GM19463 (cell line): ENCODE measurements at regions not wholly inside any gene's neighbourhood (a gene's known extent, or its start where the extent isn't known, plus 50 kb on each side); places are given as distances from the start of the nearest gene placed in this dataset.
"Not testable (repeated sequence)": the region's sequence is repeated elsewhere in the genome, so short reads cannot be mapped to it uniquely, and the experiment has no call there.

Source experiments
- ATAC-seq: cut with Tn5 transposase; IDR thresholded peaks from one replicate; pipeline ENCODE4 v1.9.1; 2021; ENCODE audit warnings: mild to moderate bottlenecking, moderate library complexity; ENCODE audit not compliant: unreplicated experiment

DNA sequence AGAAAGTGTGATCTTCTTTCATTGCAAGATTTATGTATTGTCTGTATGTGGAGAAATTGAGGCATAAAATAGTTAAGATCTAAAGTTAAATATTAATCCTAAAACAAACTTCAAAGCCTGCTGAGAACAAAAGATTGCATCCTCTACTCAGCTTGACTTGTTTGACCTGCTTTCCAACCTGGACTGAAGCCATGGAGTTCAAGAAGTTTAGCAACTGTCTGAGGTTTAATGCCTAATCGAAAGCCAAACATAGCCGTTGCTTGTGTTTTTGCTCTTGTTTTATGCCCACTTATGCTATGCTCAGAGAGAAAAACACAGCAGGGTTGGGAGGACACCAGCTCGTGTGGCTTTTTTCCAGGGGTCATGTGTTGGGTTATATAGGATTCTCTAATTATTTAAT is 135.6 kb downstream of the NUFIP1 start:
- ATAC-seq: no peak

DNA sequence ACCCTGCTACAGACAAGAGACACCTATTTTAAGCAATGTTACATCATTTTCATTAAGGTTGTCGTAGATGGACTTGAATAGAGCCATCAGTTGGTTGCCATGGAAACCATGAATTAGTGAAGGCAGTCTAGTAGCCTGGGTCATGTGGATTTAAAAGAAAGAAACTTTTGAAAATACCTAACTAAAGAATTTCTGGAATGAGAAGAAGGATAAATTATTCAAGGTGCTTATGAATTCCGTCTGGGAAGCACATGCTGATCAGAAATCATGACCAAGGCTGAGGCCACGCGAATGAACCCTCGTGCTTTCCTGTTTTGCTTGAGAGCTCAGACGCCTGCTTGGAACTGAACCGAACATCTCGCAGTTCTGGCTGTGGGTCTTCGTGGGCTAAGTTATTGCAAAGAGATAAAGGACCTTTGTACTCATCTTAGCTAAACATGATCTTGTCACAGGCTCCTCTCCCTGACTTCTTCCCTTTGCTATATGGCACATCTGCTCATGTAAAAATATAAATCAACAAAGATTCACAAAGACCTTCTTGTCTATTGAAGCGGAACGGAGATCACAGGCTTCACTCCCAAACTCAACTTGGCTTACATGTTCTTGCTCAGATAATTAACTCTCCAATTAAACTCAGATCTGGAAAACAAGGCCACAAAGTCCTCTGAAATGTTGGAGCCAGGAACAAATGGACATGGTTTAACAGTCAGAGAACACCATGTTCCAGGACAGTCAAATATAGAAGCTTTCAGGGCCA is 140.2 kb downstream of the NUFIP1 start:
- ATAC-seq: no peak

DNA sequence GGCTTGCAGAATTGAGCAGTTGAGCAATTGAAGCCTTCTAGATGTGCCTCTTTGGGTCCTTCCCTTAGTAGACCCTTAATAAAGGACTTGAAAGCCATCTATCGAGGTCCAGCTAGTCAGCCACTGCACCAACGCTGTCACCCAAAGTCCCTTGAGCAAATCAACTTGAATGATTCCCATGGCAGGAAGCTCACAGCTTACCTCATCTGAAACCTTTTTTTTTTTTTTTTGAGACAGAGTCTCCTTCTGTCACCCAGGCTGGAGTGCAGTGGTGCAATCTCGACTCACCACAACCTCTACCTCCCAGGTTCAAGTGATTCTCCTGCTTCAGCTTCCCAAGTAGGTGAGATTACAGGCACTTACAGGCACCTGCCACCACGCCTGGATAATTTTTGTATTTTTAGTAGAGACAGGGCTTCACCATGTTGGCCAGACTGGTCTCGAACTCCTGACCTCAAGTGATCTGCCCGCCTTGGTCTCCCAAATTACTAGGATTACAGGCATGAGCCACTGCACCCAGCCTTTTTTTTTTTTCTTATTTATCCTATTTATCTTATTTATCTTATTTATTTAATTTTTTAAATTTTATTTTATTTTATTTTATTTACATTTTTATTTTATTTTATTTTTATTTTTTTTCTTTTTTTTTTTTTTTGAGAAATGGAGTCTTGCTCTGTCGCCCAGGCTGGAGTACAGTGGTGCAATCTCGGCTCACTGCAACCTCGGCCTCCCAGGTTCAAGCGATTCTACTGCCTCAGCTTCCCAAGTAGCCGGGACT is 143.8 kb downstream of the NUFIP1 start:
- ATAC-seq: not testable (repeated sequence)

DNA sequence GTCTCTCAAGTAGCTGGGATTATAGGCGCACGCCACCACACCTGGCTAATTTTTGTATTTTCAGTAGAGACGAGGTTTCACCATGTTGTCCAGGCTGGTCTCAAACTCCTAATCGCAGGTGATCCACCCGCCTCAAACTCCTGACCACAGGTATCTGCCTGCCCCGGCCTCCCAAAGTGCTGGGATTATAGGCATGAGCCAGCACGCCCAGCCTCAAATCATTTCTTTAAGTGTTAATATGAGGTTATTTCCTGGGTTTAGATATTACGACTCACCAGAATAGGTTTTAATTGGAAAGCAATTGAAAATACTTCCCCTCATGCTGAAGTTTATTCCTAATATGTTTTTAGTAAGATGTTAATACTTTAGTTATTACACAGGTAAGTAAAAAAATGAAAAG is 144.5 kb downstream of the NUFIP1 start:
- ATAC-seq: no peak

DNA sequence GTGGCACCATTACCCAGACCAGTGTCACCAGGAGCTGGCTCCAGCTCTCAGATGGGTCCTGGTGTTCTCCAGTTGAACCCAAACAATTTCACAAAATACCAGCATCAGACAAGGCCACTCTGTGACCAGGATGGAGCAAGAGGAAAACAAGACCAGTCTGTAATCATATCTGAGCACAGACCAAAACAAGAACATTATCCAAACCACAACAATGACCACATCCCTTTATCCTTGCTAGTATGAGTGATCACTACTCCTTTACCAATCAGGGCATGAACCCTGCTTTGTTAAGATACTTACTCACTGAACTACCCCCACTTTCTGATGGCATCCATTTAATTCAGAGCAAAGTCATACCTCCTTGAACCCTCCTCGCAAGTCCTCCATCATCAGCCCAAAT is 145.9 kb downstream of the NUFIP1 start:
- ATAC-seq: no peak

DNA sequence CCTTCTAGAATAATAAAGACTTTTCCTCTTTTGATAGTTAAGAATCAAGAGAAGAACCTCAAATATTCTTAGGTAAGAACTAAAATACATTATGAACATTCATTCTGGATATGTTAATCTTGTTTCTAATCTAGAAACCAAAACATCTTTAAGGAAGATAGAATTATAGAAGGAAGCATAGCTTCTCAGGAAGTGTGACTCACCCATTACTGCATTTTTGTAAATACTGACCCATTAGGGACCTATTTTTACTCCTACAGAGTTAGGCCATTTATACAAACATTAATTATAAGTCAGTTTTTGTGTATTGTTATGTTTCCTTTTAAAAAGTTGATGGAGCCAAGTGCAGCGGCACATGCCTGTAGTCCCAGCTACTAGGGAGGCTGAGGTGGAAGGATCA is 147.1 kb downstream of the NUFIP1 start:
- ATAC-seq: no peak

DNA sequence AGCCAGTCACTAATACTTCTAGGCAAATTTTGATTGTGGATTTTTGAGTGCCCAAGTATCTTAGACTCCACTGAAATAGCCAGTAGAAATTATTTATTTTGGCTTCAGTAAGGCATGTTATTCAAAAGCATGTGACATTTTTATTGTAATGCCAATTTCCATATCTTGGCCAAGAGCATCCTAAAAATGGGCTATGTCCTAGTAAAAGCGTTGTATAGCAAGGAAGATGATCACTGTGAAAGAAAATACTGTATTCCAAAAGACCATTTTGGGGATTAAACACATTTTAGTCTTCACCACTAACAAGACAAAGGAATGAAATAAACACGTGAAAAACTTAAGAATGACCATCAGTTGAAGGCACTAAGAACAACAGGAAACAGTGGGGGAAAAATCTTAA is 149.1 kb downstream of the NUFIP1 start:
- no peak for ATAC-seq

DNA sequence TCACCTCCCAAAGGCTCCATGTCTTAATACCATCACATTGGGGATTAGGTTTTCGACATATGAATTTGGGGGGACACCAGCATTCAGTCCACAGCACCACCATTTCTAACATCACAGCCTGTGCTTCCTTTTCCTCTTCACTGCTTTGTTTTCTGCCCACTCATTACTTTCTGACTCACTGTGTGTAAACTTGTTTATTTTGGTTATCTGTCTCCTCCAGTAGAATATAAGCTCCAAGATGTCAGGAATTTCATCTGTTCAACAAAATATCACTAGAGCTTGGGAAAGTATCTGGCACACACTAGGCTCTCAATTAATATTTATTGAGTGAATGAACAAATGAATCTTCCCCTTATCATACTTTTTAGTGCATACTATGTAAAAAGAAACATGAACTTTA is 152.0 kb downstream of the NUFIP1 start:
- ATAC-seq: no peak

DNA sequence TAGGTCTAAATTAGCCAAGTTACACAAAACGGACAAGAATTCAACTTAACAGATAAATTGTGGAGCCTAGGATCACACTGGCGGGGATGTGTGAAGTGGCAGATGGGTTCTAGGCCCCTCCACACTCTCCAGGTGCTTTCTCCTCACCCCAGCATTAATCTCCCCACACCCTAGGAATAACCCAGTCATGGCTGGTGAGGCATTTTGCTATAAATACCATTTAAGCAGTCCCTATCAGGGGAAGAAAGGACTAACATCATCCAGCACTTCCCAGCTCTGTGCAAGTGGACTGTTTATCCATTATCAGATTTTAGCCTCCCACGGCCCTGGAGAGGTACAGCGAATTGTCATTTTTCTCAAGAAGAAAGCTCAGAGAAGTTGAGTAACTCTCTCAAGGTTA is 154.9 kb downstream of the NUFIP1 start:
- ATAC-seq: no peak

DNA sequence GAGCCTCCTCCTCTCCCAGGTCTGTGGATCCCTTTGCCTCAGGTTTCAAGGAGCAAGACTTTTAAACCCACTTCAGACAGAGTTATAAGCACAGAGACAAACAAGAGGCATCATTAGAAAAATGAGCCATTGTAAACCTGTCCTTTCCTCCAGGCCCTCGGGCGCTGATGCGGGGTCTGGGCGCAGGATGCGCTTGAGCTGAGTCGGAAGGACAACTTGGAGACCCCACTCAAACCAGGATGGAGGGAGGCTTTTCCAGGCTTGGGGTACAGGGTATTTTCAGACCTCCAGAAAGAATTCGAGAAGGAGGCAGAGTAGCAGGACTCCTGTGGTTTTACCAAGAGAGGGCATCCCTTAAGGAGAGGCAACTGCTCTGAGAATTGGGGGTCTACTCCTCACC is 155.6 kb downstream of the NUFIP1 start:
- no peak for ATAC-seq

DNA sequence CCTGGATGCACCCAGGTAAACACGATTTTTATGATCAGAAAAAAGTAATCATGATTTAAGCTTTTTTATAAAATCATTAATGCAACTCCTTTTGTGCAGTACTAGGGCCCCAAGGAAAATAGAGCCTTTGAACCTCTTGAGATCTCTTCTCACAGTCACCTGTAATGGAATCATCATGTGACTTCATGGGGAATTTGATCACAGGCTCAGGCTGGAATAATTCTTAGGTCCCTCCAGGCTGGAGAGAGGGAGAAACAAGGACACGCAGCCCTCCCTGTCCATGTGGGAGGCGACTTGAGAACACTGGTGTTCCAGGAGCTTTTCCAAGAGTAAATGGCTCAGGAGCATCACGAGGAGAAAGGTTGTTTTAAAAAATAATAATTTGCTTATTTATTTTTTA is 156.1 kb downstream of the NUFIP1 start:
- no peak for ATAC-seq

DNA sequence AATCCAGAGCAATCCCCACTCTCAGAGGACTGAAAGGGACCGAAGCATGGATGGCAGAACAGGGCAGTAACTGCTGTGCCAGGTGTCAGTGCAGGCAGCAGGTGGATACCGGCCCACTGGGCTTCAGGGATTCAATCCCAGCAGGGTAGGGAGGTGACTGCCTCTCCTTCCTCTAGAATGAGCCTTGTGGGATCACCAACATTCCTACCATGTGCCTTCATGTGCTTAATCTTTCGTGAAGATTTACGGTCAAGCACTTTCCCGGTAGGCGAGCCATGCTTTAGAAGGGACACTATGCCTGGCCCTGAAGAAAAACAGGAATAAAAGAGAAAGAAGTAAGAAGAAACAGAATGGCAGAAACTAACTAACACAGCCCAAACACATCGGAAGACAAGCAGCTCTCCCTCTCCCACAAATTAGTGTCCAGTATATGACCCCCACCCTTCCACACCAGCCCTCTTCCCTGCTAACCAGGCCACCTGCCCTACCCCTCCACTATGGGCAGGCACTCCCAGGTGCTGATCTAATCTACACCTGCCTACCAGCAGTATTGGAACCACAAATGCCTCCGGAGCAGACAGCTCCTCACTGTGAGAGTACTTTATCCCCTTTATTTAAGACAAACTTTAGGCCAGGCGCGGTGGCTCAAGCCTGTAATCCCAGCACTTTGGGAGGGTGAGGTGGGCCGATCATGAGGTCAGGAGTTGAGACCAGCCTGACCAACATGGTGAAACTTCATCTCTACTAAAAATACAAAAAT is 162.5 kb downstream of the NUFIP1 start:
- no peak for ATAC-seq

DNA sequence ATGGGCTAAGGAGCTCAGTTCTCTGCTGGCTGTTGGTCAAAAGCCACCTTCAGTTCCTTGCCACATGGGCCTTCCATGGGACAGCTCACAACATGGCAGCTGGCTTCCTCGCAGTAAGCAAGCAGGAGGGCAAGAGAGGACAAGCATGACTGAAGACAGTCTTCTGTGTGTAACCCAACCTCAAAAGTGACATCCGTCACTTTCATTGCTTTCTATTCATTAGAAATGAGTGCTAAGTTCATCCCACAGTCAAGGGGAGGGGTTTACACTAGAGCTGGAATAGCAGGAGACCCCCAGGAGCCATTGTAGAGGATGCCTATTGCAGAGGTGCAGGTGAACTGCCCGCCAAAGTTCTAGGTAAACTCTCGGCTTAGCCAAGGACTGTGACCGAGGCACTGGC is 163.3 kb downstream of the NUFIP1 start:
- ATAC-seq: no peak

DNA sequence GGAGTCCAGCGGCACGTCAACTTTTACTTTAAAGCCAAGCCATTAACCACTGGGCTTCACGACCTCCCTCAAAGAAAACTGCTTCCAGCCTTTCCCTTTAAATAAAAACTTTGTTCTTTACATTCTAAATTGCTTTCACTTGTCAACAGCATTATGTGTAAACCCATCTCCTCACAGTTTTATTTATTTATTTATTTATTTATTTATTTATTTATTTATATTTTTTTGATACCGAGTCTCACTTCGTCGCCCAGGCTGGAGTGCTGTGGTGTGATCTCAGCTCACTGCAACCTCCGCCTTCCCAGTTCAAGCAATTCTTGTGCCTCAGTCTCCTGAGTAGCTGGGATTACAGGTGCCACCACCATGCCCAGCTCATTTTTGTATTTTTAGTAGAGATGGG is 165.7 kb downstream of the NUFIP1 start:
- not testable (repeated sequence) for ATAC-seq

DNA sequence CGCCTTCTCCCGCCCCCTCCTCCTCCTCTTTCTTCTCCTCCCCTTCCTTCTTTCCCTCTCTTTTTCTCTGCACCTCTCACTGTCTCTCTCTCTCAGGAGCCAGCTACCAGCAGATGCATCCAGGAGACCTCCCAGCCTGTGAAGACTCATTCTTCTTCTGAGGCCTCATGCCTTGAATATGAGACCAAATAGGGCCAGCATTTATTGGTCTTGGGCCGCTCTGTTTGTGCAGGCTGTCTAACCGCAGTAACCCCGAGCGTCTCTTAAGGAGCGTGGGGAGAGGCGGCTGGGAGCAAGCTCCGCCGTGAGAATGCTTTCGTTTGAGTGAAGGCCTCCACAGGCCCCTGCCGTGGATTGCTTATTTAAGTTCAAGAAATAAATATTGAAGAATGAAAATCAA is 167.0 kb downstream of the NUFIP1 start:
- no peak for ATAC-seq

DNA sequence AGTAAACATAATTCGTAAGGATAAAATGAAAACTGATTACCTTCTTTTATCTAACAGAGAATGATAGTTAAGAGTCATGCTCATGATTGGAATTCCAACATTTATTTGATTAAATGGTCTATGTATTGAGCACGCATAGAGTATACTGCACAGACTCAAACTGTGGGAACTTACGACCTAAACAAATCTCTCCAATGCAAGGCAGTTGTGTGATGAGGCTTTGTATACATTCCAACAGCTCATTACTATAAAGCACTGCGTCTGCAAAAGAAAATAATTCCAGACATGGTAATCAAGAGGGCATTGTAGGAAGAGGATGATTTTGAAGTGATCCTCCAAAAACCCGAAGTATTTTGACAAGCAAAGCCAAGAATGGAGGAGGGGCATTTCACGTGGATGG is 169.5 kb downstream of the NUFIP1 start:
- no peak for ATAC-seq

DNA sequence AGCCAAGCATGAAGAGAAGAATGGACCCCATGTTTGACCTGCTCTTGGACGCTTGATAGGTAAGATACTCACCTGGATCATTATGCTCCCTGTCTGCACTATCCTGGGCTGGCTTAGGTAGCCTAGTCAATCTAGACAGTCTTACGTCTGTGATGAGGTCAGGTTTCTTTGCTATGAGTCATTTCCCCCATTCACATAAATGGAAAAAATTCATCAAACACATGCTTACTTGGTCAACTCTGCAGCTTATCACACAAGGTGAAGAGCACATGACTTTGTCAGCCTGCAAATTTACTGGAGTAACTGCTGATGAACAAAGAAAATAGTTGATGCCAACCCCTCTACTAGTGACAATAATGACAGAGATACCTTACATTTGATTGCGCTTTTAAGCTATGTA is 170.0 kb downstream of the NUFIP1 start:
- ATAC-seq: no peak

DNA sequence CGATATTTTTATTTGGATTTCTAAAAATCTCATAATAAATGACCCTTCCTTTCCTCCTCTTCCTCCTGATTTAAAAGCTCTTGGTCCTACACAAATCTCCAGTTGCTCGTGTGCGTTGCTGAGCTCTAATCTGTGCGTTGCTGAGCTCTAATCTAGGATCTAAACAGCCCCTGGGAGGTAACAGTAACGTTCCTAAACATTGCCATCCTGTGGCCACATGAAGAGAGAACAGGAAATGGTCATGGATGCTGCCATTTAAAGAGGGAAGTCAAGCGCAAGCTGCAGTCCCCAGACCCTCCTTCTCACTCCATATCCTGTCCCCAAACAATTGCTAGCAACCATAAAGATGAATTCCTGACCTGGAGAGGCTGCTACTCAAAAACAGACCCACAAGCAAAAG is 170.8 kb downstream of the NUFIP1 start:
- ATAC-seq: no peak

DNA sequence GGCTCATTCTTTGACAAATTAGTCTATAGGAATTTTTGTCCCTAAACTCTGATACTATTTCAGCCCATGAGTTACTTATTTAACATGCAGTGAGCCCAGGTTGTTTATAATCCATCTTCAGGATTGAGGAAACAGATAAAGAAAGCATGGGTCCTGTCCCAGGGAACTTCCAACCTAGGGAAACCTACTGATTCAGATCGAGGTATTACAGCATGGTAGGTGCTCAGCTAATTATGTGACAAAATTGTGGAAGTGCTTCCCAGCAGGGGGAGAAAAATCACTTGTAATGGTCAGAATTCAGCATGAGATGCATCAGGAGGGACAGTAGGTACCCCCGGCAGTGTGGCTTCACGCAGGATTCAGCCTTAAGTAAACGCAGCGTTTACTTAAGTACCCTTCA is 171.3 kb downstream of the NUFIP1 start:
- ATAC-seq: no peak

DNA sequence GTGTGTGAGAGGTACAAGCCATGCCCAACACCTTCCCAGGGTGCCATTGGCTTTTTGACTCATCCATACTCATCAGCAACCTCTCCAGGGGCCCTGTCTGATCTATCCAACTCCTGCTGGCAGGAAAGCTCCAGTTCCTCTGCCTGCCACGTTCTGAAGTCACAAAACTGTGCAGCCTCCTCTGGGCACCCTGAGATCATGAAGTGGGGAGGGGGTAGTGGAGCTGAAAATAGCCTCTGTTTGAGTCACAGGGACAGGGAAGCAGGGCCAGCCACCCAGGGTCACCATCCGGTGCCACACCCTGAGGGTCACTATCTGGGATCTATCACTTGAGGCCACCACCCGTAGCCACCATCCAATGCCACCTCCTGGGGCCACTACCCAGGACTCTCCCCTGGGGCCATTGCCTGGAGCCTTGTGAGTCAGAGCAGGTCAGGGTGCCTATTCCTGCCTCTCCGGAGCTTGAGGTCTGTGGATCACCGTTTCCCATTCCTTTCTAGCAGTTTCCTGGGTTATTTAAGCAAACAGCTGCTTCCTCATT is 172.1 kb downstream of the NUFIP1 start:
- no peak for ATAC-seq

DNA sequence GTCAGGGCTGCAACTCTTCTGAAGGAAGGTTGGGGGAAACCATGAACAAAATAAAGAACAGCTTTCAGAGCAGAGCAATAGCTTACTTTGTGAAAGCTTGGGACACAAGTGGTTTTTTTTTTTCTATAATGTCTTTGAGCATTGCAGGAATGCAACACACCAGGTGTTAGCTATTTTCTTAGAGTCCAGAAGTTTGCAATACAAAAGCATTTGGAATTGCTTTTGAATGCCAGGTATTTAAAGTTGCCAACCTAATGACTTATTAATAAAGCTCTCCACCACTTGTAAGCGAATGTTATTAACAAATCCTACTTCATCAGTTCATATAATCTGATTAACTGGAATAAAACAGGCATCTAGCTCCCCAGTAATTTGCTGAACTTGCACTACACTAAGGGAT is 172.6 kb downstream of the NUFIP1 start:
- no peak for ATAC-seq

DNA sequence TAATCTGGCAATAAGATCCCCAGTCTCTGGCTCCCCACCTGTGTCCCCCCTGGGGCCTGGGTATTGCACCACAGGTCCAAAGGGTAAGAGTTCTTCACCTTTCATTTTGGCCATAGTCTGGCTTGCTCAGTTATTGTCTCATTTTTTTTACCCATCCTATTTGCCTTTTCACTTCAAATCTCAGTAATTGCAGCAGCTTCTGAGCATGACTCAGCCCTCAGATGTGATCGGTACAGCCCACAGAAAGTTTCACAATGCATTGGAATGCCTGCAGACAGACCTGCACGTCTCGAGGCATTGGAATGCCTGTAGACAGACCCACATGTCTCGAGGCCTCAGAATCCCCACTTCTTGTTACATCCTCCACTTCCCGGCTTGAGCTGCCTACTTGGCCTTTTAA is 173.6 kb downstream of the NUFIP1 start:
- ATAC-seq: peak; percentile 54
